IMR-90 (cell line): ENCODE measurements at regions not wholly inside any gene's neighbourhood (a gene's known extent, or its start where the extent isn't known, plus 50 kb on each side); places are given as distances from the start of the nearest gene placed in this dataset.

Experiments
- ATAC-seq: fragments of 200-7000 bp; cut with Tn5 transposase; 2 replicates; pipeline ENCODE4 v1.9.1; 2020; ENCODE audit warnings: low read depth, mild to moderate bottlenecking, moderate library complexity
- BruUV-seq: library from RNA; stranded (reverse); fragments of 400-500 nt; replicated peaks from 2 replicates; lab custom pipeline; 2021; lab: Mats Ljungman, UMichigan
- CTCF ChIA-PET: fragments of 300-600 bp; formaldehyde crosslinking; extraction: SDS; loops from one replicate; lab custom pipeline; 2021; ENCODE audit warnings: antibody characterized with exemption; lab: Yijun Ruan, JAX
- POLR2A ChIA-PET: fragments of 300-600 bp; sonication (Branson Sonifier 250); formaldehyde crosslinking; loops from one replicate; lab custom pipeline; 2022; ENCODE audit warnings: antibody characterized with exemption; ENCODE audit not compliant: unreplicated experiment; lab: Charles Lee
- DNase-seq: peaks from one replicate; pipeline ENCODE4 v3.0.0; 2013
- H2AFZ ChIP-seq: replicated peaks from 2 replicates; pipeline ENCODE3; 2013; ENCODE audit warnings: low read length, mild to moderate bottlenecking; ENCODE audit not compliant: poor library complexity
- H2AK5ac ChIP-seq: 2 replicates; pipeline ENCODE4 v1.6.1; 2013; ENCODE audit warnings: low read depth, low read length, inconsistent platforms
- H2AK9ac ChIP-seq: replicated peaks from 2 replicates; pipeline ENCODE3; 2013; ENCODE audit warnings: mild to moderate bottlenecking, low read depth, low read length, moderate library complexity; ENCODE audit not compliant: poor library complexity
- H2BK120ac ChIP-seq: 2 replicates; pipeline ENCODE4 v1.6.1; 2013; ENCODE audit warnings: low read depth, low read length, inconsistent platforms
- H2BK15ac ChIP-seq: 3 replicates; pipeline ENCODE4 v1.6.1; 2013; ENCODE audit warnings: low read depth, low read length, inconsistent platforms
- H2BK20ac ChIP-seq: 2 replicates; pipeline ENCODE4 v1.6.1; 2013; ENCODE audit warnings: low read depth, mild to moderate bottlenecking, inconsistent platforms, low read length, moderate library complexity
- H2BK5ac ChIP-seq: 2 replicates; pipeline ENCODE4 v1.6.1; 2013; ENCODE audit warnings: mild to moderate bottlenecking, low read depth, low read length, inconsistent platforms; ENCODE audit not compliant: poor library complexity, severe bottlenecking
- H3K14ac ChIP-seq: replicated peaks from 2 replicates; pipeline ENCODE4 v1.6.1; 2013; ENCODE audit warnings: low read depth, low read length, inconsistent platforms
- H3K18ac ChIP-seq: 2 replicates; pipeline ENCODE4 v1.6.1; 2013; ENCODE audit warnings: low read depth, low read length, control low read depth
- H3K23ac ChIP-seq: 2 replicates; pipeline ENCODE4 v1.6.1; 2013; ENCODE audit warnings: low read depth, low read length, inconsistent platforms
- H3K27ac ChIP-seq: 2 replicates; pipeline ENCODE4 v1.5.1; 2013; ENCODE audit warnings: mild to moderate bottlenecking, control low read depth, low read length; ENCODE audit not compliant: insufficient read depth
- H3K27me3 ChIP-seq: 2 replicates; pipeline ENCODE4 v1.6.1; 2013; ENCODE audit warnings: low read length; ENCODE audit not compliant: control insufficient read depth, insufficient read depth
- H3K36me3 ChIP-seq: 2 replicates; pipeline ENCODE4 v1.6.1; 2013; ENCODE audit warnings: low read length, mixed read lengths; ENCODE audit not compliant: control insufficient read depth, insufficient read depth
- H3K4ac ChIP-seq: 2 replicates; pipeline ENCODE4 v1.6.1; 2013; ENCODE audit warnings: low read depth, low read length, inconsistent platforms
- H3K4me1 ChIP-seq: 2 replicates; pipeline ENCODE4 v1.6.1; 2013; ENCODE audit warnings: low read length, mixed read lengths; ENCODE audit not compliant: control insufficient read depth, insufficient read depth
- H3K4me2 ChIP-seq: 2 replicates; pipeline ENCODE4 v1.6.1; 2013; ENCODE audit warnings: low read depth, mild to moderate bottlenecking, control low read depth, low read length, moderate library complexity
- H3K4me3 ChIP-seq: 2 replicates; pipeline ENCODE4 v1.5.1; 2013; ENCODE audit warnings: low read depth, mild to moderate bottlenecking, control low read depth, low read length, moderate library complexity; ENCODE audit not compliant: insufficient read depth
- H3K56ac ChIP-seq: 2 replicates; pipeline ENCODE4 v1.6.1; 2013; ENCODE audit warnings: low read length, inconsistent platforms; ENCODE audit not compliant: insufficient read depth; ENCODE audit errors: extremely low read depth
- H3K79me1 ChIP-seq, 2 experiments: 2 replicates each; pipeline ENCODE4 v1.6.1; 2013; ENCODE audit warnings: low read length in 2 of 2, inconsistent platforms in 1 of 2, low read depth in 1 of 2
- H3K9ac ChIP-seq: 2 replicates; pipeline ENCODE4 v1.6.1; 2013; ENCODE audit warnings: low read depth, low read length, control low read depth
- H3K9me1 ChIP-seq: 2 replicates; pipeline ENCODE4 v1.6.1; 2013; ENCODE audit warnings: low read length, inconsistent platforms; ENCODE audit not compliant: insufficient read depth
- H3K9me3 ChIP-seq: 2 replicates; pipeline ENCODE4 v1.6.1; 2013; ENCODE audit warnings: low read length; ENCODE audit not compliant: control insufficient read depth, insufficient read depth
- H4K20me1 ChIP-seq: 2 replicates; pipeline ENCODE4 v1.6.1; 2013; ENCODE audit warnings: low read length, inconsistent platforms; ENCODE audit not compliant: insufficient read depth
- H4K5ac ChIP-seq: 2 replicates; pipeline ENCODE4 v1.6.1; 2013; ENCODE audit warnings: mild to moderate bottlenecking, low read depth, low read length, control low read depth
- H4K8ac ChIP-seq, 2 experiments: 2 replicates each; pipeline ENCODE4 v1.6.1; 2013; ENCODE audit warnings: low read depth in 2 of 2, low read length in 2 of 2, control low read depth in 1 of 2, inconsistent platforms in 1 of 2
- H4K91ac ChIP-seq: 2 replicates; pipeline ENCODE4 v1.6.1; 2013; ENCODE audit warnings: low read depth, low read length, inconsistent platforms; ENCODE audit not compliant: insufficient read depth
- CTCF ChIP-seq: conservative IDR thresholded peaks from 2 replicates; pipeline ENCODE4 v1.5.1; 2012; ENCODE audit warnings: mild to moderate bottlenecking, low read depth, low read length, improper control_type of control experiment
- WGBS, 2 experiments: methylation state at CpG; one replicate each; pipeline versions ENCODE4 v1.1.5 to v1.1.7; 2013; ENCODE audit warnings: missing lambda C conversion rate in 2 of 2; ENCODE audit not compliant: insufficient read length in 1 of 2; ENCODE audit errors: extremely low coverage in 2 of 2; 5-methylcytosine and 5-hydroxymethylcytosine counted together
- dilution Hi-C: fragments of 300-500 bp; cut with HindIII; formaldehyde crosslinking; loops from one replicate; pipeline ENCODE4 v1.14.3; 2018; ENCODE audit warnings: low sequenced_read_pairs; ENCODE audit not compliant: unreplicated experiment
- in situ Hi-C: fragments of 300-500 bp; cut with MboI; formaldehyde crosslinking; loops from 3 replicates; pipeline ENCODE4 v1.14.3; 2019; ENCODE audit warnings: low sequenced_read_pairs, inconsistent platforms, mixed read lengths
- intact Hi-C: fragments of 100-400 bp; cut with micrococcal nuclease; formaldehyde crosslinking; loops from 2 replicates; pipeline ENCODE4 v1.10.0; 2022

GRCh38 chr10:43897765-43898419 lies 249.2 kb upstream of the ZNF32 start:
- DNase-seq = no peak

More at GRCh38 chr10:43897765-43898419, 249.2 kb upstream of the ZNF32 start:
- H3K4me3 ChIP-seq = no peak overlapping the region
- no peak overlapping the region for H3K56ac ChIP-seq
- no peak overlapping the region for H4K5ac ChIP-seq
- H3K27me3 ChIP-seq = no peaks in the 10 kb centered on the region
- intact Hi-C loops (no loop called here), in situ Hi-C loops (no loop called here), dilution Hi-C loops (no loop called here)
- H3K27ac ChIP-seq = no peak overlapping the region
- H3K14ac ChIP-seq = no peak overlapping the region
- H4K91ac ChIP-seq = no peak overlapping the region
- H3K36me3 ChIP-seq = no peaks in the 10 kb centered on the region
- no peaks in the 10 kb centered on the region for H4K20me1 ChIP-seq
- H2BK120ac ChIP-seq = no peak overlapping the region
- H2AK9ac ChIP-seq = no peak overlapping the region
- H3K9me3 ChIP-seq = no peaks in the 10 kb centered on the region
- peaks cover 10% of the 10 kb centered on the region for H3K4me1 ChIP-seq
- H3K9ac ChIP-seq = no peak overlapping the region
- no peak overlapping the region for H2AFZ ChIP-seq
- H3K4ac ChIP-seq = no peak overlapping the region
- H3K4me2 ChIP-seq = no peak overlapping the region
- ChIA-PET CTCF (interaction anchor here (0.8 kb wide), 1 partner anchor 76 kb away, joined by 3 read pairs; no protein-coding TSS in a partner anchor), POLR2A (no interaction called here)
- 100% methylated on average over 1 of the region's 9 CpGs; no CpG with 5 or more reads in 1 of the 2 experiments for WGBS, 2 experiments
- TF ChIP-seq CTCF = no peak
- H2BK15ac ChIP-seq = no peak overlapping the region
- H3K9me1 ChIP-seq = peaks cover 5% of the 10 kb centered on the region; the same call in 1 of the 2 replicates
- H3K79me1 ChIP-seq = no peaks in the 10 kb centered on the region
- BruUV-seq = no TSS peak
- no peak overlapping the region for H3K23ac ChIP-seq
- H2BK20ac ChIP-seq = no peak overlapping the region
- no peak overlapping the region for H2BK5ac ChIP-seq
- no peak overlapping the region for H2AK5ac ChIP-seq
- H3K18ac ChIP-seq = no peak overlapping the region
- no peak overlapping the region for H4K8ac ChIP-seq
- ATAC-seq = no peak
